ENCODE measurements at regions not wholly inside any gene's neighbourhood (a gene's known extent, or its start where the extent isn't known, plus 50 kb on each side); places are given as distances from the start of the nearest gene placed in this dataset.

DNA sequence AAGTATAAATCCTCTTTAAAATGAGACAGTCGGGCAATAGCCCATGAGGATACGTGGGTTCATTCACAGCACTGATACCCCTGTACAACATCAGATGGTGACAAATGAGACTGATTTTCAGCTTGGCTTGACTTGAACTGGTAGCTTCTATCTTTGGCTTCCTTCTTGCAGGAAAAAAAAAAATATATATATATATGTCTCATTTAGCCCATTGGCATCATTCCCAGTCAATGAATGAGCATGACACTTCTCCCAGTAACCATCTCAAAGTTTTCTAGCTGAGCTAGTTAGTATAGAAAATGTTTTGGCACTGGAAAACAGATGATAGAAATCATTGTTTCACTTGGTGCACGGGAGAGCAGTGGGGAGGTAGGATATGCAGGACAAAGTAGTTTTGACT lies 222.5 kb upstream of the TAS2R1 start:
- TF ChIP-seq POLR2A (IDR thresholded peaks at IDR 0.05) = no peak
- TF ChIP-seq, protein P1, sequence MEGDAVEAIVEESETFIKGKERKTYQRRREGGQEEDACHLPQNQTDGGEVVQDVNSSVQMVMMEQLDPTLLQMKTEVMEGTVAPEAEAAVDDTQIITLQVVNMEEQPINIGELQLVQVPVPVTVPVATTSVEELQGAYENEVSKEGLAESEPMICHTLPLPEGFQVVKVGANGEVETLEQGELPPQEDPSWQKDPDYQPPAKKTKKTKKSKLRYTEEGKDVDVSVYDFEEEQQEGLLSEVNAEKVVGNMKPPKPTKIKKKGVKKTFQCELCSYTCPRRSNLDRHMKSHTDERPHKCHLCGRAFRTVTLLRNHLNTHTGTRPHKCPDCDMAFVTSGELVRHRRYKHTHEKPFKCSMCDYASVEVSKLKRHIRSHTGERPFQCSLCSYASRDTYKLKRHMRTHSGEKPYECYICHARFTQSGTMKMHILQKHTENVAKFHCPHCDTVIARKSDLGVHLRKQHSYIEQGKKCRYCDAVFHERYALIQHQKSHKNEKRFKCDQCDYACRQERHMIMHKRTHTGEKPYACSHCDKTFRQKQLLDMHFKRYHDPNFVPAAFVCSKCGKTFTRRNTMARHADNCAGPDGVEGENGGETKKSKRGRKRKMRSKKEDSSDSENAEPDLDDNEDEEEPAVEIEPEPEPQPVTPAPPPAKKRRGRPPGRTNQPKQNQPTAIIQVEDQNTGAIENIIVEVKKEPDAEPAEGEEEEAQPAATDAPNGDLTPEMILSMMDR (IDR thresholded peaks at IDR 0.05) = no peak
